ENCODE measurements at regions not wholly inside any gene's neighbourhood (a gene's known extent, or its start where the extent isn't known, plus 50 kb on each side); places are given as distances from the start of the nearest gene placed in this dataset.

DNA sequence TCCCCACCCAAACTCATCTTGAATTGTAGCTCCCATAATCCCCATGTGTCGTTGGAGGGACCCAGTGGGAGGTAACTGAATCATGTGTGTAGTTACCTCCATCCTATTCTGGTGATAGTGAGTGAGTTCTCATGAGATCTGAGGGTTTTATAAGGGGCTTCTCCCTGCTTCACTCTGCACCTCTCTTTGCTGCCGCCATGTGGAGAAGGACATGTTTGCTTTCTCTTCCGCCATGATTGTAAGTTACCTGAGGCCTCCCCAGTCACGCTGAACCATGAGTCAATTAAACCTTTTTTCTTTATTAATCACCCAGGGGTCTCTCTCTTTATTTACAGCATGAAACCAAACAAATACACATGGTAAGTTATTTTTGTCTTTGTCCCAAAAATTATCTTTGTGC, 726.1 kb downstream of the CDH18 start:
- TF ChIP-seq CTCF (IDR thresholded peaks at IDR 0.05; ENCODE audit: insufficient read depth in 1 of 2, low read depth in 1 of 2, low read length in 1 of 2, severe bottlenecking in 1 of 2, unreplicated experiment in 1 of 2): no peak
- Mint-ChIP-seq H3K9me3 (ENCODE audit: unreplicated experiment) (no peaks in the 10 kb centered on the region), H3K27me3 (ENCODE audit: insufficient read depth, unreplicated experiment) (no peaks in the 10 kb centered on the region), H3K4me3 (ENCODE audit: unreplicated experiment) (no peak overlapping the region), H3K27ac (ENCODE audit: unreplicated experiment) (no peak overlapping the region), H3K36me3 (ENCODE audit: insufficient read depth, unreplicated experiment) (no peaks in the 10 kb centered on the region), H3K4me1 (ENCODE audit: low read depth, unreplicated experiment) (no peaks in the 10 kb centered on the region)
- no TSS peak for BruUV-seq (replicated peaks)
- no peaks in the 10 kb centered on the region for H3K9me3 ChIP-seq
- no peaks in the 10 kb centered on the region for H3K36me3 ChIP-seq (ENCODE audit: control insufficient read depth, insufficient read depth, low read length)
- no peak overlapping the region for H3K4me3 ChIP-seq (ENCODE audit: low read depth, low read length)
- no peaks in the 10 kb centered on the region for H3K4me1 ChIP-seq
- ChIA-PET POLR2A (no interaction called here), CTCF (no interaction called here)
- DNase-seq: no peak
- H3K27me3 ChIP-seq (replicated peaks; ENCODE audit: control insufficient read depth, insufficient read depth, low read length): no peaks in the 10 kb centered on the region
- intact Hi-C loops (cut with micrococcal nuclease; ENCODE audit: unreplicated experiment): no loop called here

GRCh38 chr5:19264821-19265220, 723.2 kb downstream of the CDH18 start:
- H3K4me1 ChIP-seq: no peaks in the 10 kb centered on the region
- no peaks in the 10 kb centered on the region for H3K36me3 Mint-ChIP-seq (ENCODE audit: insufficient read depth, unreplicated experiment)
- CTCF ChIA-PET: no interaction called here
- H3K36me3 ChIP-seq (ENCODE audit: control insufficient read depth, insufficient read depth, low read length): no peaks in the 10 kb centered on the region
- no peak overlapping the region for H3K27ac Mint-ChIP-seq (ENCODE audit: unreplicated experiment)
- no peaks in the 10 kb centered on the region for H3K27me3 ChIP-seq (replicated peaks; ENCODE audit: control insufficient read depth, insufficient read depth, low read length)
- H3K4me3 ChIP-seq (ENCODE audit: low read depth, low read length): no peak overlapping the region
- intact Hi-C loops (cut with micrococcal nuclease; ENCODE audit: unreplicated experiment): no loop called here
- H3K4me1 Mint-ChIP-seq (ENCODE audit: low read depth, unreplicated experiment): no peaks in the 10 kb centered on the region
- H3K27me3 Mint-ChIP-seq (ENCODE audit: insufficient read depth, unreplicated experiment): no peaks in the 10 kb centered on the region
- no peak for DNase-seq
- POLR2A ChIA-PET: no interaction called here
- no peaks in the 10 kb centered on the region for H3K9me3 ChIP-seq
- no peak for TF ChIP-seq CTCF (IDR thresholded peaks at IDR 0.05; ENCODE audit: insufficient read depth in 1 of 2, low read depth in 1 of 2, low read length in 1 of 2, severe bottlenecking in 1 of 2, unreplicated experiment in 1 of 2)
- no peaks in the 10 kb centered on the region for H3K9me3 Mint-ChIP-seq (ENCODE audit: unreplicated experiment)
- no peak overlapping the region for H3K4me3 Mint-ChIP-seq (ENCODE audit: unreplicated experiment)
- BruUV-seq (replicated peaks): no TSS peak

- Mint-ChIP-seq H3K4me3 (ENCODE audit: unreplicated experiment) (no peak overlapping the region), H3K4me1 (ENCODE audit: low read depth, unreplicated experiment) (no peaks in the 10 kb centered on the region), H3K36me3 (ENCODE audit: insufficient read depth, unreplicated experiment) (no peaks in the 10 kb centered on the region), H3K27ac (ENCODE audit: unreplicated experiment) (no peak overlapping the region), H3K27me3 (ENCODE audit: insufficient read depth, unreplicated experiment) (no peaks in the 10 kb centered on the region), H3K9me3 (ENCODE audit: unreplicated experiment) (no peaks in the 10 kb centered on the region)
- no peak for TF ChIP-seq CTCF (IDR thresholded peaks at IDR 0.05; ENCODE audit: insufficient read depth in 1 of 2, low read depth in 1 of 2, low read length in 1 of 2, severe bottlenecking in 1 of 2, unreplicated experiment in 1 of 2)
- no peak overlapping the region for H3K4me3 ChIP-seq (ENCODE audit: low read depth, low read length)
- BruUV-seq (replicated peaks): no TSS peak
- no peaks in the 10 kb centered on the region for H3K36me3 ChIP-seq (ENCODE audit: control insufficient read depth, insufficient read depth, low read length)
- intact Hi-C loops (cut with micrococcal nuclease; ENCODE audit: unreplicated experiment): no loop called here
- no peaks in the 10 kb centered on the region for H3K4me1 ChIP-seq
- ChIA-PET CTCF (no interaction called here), POLR2A (no interaction called here)
- H3K27me3 ChIP-seq (replicated peaks; ENCODE audit: control insufficient read depth, insufficient read depth, low read length): no peaks in the 10 kb centered on the region
- H3K9me3 ChIP-seq: no peaks in the 10 kb centered on the region
- DNase-seq: no peak
Observed at GRCh38 chr5:19266791-19267190, 721.2 kb downstream of the CDH18 start.
